ENCODE measurements at regions not wholly inside any gene's neighbourhood (a gene's known extent, or its start where the extent isn't known, plus 50 kb on each side); places are given as distances from the start of the nearest gene placed in this dataset.

DNA sequence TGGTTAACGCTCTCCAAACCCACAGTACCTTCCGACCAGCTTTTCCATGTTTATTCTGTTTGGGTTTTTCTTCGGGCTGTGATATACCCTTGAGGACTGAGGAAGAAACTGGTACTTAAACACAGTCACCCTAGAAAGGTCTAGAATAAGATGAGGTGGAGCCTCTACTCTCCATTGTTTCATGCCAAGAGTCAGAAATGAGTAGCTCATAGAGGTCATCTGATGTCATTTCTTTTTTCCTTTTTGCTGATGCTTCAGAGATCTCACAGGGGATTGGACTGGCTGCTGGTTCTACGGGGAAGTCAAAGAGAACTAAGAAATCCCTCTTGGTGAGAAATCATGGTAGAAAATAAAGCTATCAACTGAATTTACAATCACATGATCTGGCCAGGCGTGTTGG, 538.2 kb upstream of the TMEM132C start:
- H3K4me3 ChIP-seq (ENCODE audit: low read depth, low read length) = no peak overlapping the region
- TF ChIP-seq, protein P1, sequence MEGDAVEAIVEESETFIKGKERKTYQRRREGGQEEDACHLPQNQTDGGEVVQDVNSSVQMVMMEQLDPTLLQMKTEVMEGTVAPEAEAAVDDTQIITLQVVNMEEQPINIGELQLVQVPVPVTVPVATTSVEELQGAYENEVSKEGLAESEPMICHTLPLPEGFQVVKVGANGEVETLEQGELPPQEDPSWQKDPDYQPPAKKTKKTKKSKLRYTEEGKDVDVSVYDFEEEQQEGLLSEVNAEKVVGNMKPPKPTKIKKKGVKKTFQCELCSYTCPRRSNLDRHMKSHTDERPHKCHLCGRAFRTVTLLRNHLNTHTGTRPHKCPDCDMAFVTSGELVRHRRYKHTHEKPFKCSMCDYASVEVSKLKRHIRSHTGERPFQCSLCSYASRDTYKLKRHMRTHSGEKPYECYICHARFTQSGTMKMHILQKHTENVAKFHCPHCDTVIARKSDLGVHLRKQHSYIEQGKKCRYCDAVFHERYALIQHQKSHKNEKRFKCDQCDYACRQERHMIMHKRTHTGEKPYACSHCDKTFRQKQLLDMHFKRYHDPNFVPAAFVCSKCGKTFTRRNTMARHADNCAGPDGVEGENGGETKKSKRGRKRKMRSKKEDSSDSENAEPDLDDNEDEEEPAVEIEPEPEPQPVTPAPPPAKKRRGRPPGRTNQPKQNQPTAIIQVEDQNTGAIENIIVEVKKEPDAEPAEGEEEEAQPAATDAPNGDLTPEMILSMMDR (IDR thresholded peaks at IDR 0.05; ENCODE audit: borderline replicate concordance, insufficient read depth, low read depth, low read length) = no peak

DNA sequence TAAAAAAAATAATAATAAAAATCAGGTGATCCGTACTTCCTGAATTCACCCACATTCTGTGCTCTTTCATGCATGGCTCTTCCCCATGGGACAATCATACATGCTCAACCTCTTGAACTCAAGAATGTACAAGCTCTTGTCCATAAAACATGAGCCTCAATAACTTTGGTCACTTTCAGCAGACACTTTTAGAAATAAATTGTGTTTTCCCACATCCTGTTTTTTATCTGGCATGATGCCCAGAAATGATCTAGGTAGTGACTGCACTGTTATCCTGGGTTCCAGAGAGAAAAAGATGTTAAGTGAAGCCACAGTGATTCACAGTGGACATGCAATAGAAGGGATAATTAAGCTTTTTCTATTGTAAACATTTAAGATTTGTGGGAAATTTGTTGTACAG, 537.6 kb upstream of the TMEM132C start:
- TF ChIP-seq, protein P1 (IDR thresholded peaks at IDR 0.05; ENCODE audit: borderline replicate concordance, insufficient read depth, low read depth, low read length) = no peak
- no peak overlapping the region for H3K4me3 ChIP-seq (ENCODE audit: low read depth, low read length)

DNA sequence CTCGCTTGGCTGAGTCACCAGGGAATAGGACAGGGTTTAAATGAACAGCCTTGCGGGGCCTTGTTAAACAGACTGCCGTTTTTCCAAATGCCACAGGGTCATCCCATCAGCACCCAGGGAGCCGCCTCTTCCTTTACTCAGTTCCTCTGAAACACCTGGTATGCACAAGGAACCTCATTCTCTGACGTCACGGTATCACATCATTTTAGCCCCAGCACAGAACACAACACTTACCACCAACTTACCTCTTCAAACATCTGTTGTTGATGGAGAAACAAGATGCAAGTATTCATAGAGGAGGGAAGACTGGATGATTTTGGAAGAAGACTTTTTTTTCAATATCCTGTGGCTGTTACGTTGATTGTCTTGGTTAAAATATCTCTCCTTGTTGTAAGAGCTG, 535.3 kb upstream of the TMEM132C start:
- TF ChIP-seq, protein P1 (IDR thresholded peaks at IDR 0.05; ENCODE audit: borderline replicate concordance, insufficient read depth, low read depth, low read length) = no peak
- no peak overlapping the region for H3K4me3 ChIP-seq (ENCODE audit: low read depth, low read length)

DNA sequence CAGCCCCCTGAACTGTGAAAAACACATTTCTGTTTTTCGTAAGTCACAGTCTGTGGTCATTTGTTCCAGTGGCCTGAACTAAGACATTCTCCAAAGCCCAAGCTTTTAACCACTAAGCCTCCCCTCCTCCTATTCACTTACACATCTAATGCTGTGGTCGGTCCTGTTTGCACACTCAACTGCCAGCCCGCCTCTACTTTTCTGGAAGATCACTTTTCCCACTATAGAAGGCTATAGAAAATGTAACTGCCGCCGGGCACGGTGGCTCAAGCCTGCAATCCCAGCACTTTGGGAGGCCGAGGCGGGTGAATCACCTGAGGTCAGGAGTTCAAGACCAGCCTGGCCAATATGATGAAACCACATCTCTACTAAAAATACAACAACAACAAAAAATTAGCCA, 524.7 kb upstream of the TMEM132C start:
- TF ChIP-seq, protein P1 (IDR thresholded peaks at IDR 0.05; ENCODE audit: borderline replicate concordance, insufficient read depth, low read depth, low read length) = no peak
- no peak overlapping the region for H3K4me3 ChIP-seq (ENCODE audit: low read depth, low read length)

DNA sequence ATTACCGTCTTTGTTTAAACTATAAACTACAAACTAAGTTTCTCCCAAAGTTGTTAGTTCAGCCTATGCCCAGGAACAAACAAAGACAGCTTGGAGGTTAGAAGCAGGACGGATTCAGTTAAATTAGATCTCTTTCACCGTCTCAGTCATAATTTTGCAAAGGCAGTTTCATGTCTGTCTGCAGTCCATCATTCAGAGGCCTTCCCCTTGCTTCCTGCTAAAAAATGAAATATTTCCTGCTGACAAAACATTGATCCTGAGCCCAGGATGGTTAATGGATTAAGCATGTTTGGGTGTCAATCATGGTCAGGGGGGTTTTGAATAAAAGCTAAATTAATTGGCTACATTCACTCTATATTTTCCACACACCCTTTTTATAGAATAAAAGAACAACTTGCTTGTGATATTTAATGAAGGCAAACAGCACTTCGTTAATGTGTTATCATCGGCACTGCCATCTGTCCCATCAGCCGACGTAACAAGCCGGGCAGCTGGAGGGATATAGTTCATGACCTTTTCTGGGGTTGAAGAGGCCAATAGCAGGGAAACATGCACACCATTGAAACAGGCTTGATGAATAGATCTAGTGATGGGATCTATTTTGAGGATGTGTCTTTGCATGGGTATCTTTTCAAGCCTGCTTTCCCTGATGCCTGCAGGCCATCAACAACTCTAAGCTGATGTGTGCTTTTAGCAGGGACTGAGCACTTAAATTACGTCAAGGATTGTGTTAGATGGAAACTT, 521.3 kb upstream of the TMEM132C start:
- TF ChIP-seq, protein P1 (IDR thresholded peaks at IDR 0.05; ENCODE audit: borderline replicate concordance, insufficient read depth, low read depth, low read length) = no peak
- H3K4me3 ChIP-seq (ENCODE audit: low read depth, low read length) = no peak overlapping the region

DNA sequence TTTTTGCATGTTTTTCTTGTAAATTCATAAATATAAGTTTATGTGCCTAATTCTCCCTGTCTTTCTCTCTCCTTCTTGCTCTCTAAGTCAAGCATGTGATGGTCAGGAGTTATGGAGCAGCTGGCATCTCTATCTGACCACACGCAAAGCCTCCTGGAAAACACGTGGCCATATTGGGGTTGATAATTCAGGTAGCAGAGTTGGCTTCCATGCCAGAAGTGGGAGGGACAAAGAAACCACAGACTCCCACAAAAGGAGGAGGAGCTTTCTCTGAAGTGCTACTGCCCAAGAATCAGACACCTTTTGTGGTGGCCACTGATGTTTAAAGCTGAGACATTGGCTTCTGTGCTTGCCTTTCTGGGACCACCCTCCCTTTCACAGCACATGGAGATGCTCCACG, 517.6 kb upstream of the TMEM132C start:
- no peak overlapping the region for H3K4me3 ChIP-seq (ENCODE audit: low read depth, low read length)
- TF ChIP-seq, protein P1 (IDR thresholded peaks at IDR 0.05; ENCODE audit: borderline replicate concordance, insufficient read depth, low read depth, low read length) = no peak

DNA sequence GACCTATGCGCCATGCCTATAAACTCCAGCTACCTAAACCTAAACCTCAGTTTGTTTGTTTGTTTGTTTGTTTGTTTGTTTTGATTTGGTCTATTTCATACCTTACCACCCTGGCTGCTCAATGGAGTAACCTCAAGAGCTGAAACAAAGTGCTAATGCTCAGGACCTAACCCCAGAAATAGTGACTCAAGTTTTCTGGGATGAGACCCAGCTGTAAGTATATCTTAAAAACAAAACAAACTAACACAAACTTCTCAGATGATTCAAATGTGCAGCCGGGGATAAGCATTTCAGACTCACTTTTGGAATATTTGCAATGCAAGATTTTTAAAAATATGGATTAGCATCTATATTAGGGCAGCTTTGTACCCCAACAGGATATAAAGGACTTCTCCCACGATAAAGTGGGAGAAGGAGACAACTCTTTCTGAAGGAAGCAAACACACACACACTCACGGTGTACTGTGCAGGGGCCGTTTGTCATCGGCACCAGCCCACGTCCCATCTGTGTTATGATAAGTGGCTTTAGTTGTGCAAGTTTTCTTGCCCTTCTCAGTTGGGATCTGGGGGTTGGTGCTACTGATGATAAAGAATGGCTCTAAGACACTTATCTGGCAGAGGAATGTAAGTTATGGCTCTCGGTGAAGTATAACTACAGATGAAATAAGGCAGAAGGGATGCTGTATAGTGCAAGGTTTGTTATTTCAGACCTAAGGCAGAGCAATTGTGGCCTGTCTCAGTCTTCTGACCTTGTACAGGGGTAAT, 516.7 kb upstream of the TMEM132C start:
- H3K4me3 ChIP-seq (ENCODE audit: low read depth, low read length) = no peak overlapping the region
- TF ChIP-seq, protein P1 (IDR thresholded peaks at IDR 0.05; ENCODE audit: borderline replicate concordance, insufficient read depth, low read depth, low read length) = no peak

All from GM12875 (cell line).